WTC11 (cell line): ENCODE measurements at regions not wholly inside any gene's neighbourhood (a gene's known extent, or its start where the extent isn't known, plus 50 kb on each side); places are given as distances from the start of the nearest gene placed in this dataset.

Experiments
- CREM ChIP-seq: sonication (generic); formaldehyde crosslinking; IDR thresholded peaks from 2 replicates; pipeline ENCODE4 v1.8.1; 2022; ENCODE audit warnings: mild to moderate bottlenecking, missing genetic modification reagents, moderate library complexity
- CTCF ChIP-seq: fragments of 200-600 bp; IDR thresholded peaks from 2 replicates; pipeline ENCODE4 v1.8.0; 2022; ENCODE audit warnings: antibody characterized with exemption
- FOXP1 ChIP-seq: sonication (generic); formaldehyde crosslinking; IDR thresholded peaks from 2 replicates; pipeline ENCODE4 v1.8.0; 2022; ENCODE audit warnings: missing genetic modification reagents, mild to moderate bottlenecking, moderate library complexity, borderline replicate concordance
- GABPB1 ChIP-seq: sonication (generic); formaldehyde crosslinking; IDR thresholded peaks from 2 replicates; pipeline ENCODE4 v1.8.1; 2023; ENCODE audit warnings: mild to moderate bottlenecking, missing genetic modification reagents
- JUN ChIP-seq: sonication (generic); formaldehyde crosslinking; IDR thresholded peaks from 2 replicates; pipeline ENCODE4 v1.8.0; 2023; ENCODE audit warnings: mild to moderate bottlenecking, missing genetic modification reagents
- NR1H2 ChIP-seq: sonication (generic); formaldehyde crosslinking; IDR thresholded peaks from 2 replicates; pipeline ENCODE4 v1.9.0; 2021; ENCODE audit warnings: mild to moderate bottlenecking, moderate library complexity, missing genetic modification reagents
- TCF7 ChIP-seq: sonication (generic); formaldehyde crosslinking; IDR thresholded peaks from 2 replicates; pipeline ENCODE4 v1.8.0; 2022; ENCODE audit warnings: mild to moderate bottlenecking, low read depth, missing genetic modification reagents, moderate library complexity
- TEAD4 ChIP-seq: sonication (generic); formaldehyde crosslinking; IDR thresholded peaks from 2 replicates; pipeline ENCODE4 v1.8.0; 2022; ENCODE audit warnings: mild to moderate bottlenecking, missing genetic modification reagents

GRCh38 chr5:53276825-53277224 is 167.3 kb upstream of the MOCS2 start:
- no peak for TF ChIP-seq CTCF
- no peak for TF ChIP-seq TCF7
- no peak for TF ChIP-seq GABPB1 (CRISPR knock-in tag)
- TF ChIP-seq NR1H2 (CRISPR knock-in tag) = no peak
- no peak for TF ChIP-seq JUN (CRISPR knock-in tag)
- TF ChIP-seq TEAD4 (CRISPR knock-in tag) = no peak
- TF ChIP-seq CREM (CRISPR knock-in tag) = no peak
- TF ChIP-seq FOXP1 (CRISPR knock-in tag) = no peak
